ENCODE measurements at regions not wholly inside any gene's neighbourhood (a gene's known extent, or its start where the extent isn't known, plus 50 kb on each side); places are given as distances from the start of the nearest gene placed in this dataset.

DNA sequence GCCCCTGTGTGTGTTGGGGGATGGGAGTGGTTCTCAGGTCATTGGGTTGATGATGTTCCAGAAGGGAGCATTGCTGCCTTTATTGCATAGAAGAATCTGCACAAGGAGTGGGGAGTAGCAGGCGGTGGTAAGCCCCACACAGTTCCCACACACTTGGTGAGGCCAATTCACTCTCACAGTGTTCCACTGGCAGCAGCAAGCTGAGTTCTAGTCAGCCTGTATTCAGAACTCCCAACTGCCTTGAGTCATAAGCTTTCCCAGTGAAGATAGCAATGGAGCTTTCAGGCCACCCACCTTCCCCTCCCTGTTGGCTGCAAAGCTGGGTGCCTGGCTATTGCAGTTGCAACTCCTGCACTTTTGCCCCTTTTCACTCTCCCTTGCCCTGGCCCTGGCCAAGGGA is 181.1 kb upstream of the RBMS3 start:
- DNase-seq (ENCODE audit: low read depth in 2 of 2, low spot score in 1 of 2): no peak

DNA sequence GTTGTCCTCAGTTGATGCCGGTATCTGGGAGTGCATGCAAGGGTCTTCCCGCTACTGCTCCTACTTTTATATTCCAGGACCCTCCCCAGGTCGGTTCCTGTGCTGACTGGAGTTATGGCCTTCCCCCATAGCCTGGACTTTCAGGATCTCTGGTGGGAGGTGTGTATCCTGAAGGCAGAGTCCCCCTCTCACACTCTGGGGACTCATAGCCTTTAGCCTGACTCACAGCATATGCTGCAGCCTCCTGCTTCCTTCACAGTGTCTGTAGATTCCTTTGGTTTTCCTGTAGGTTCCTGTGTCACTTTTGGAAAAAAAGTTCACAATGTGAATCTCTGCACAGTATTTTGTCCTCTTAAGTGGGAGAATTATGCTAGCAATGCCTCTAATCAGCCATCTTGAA is 180.6 kb upstream of the RBMS3 start:
- no peak for DNase-seq (ENCODE audit: low read depth in 2 of 2, low spot score in 1 of 2)

DNA sequence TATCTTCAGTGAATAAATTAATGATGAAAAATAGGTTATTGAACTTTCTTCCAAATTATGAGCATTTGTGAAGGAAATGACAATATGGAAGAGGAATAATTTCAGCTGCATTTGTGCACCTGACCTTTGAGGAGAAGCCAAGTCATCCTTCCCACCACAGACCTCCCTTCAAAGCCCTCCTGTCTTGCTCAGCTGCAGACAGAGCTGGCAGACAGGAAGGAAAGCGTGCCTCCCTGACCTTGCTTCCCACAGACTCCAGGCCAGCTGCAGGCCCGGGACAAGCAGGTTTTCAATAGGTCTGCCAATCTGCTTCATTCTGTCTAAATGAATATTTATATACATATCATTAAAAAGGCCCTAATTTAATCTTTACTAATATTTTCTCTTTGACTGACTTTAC is 152.9 kb upstream of the RBMS3 start:
- DNase-seq (ENCODE audit: low read depth in 2 of 2, low spot score in 1 of 2): no peak

DNA sequence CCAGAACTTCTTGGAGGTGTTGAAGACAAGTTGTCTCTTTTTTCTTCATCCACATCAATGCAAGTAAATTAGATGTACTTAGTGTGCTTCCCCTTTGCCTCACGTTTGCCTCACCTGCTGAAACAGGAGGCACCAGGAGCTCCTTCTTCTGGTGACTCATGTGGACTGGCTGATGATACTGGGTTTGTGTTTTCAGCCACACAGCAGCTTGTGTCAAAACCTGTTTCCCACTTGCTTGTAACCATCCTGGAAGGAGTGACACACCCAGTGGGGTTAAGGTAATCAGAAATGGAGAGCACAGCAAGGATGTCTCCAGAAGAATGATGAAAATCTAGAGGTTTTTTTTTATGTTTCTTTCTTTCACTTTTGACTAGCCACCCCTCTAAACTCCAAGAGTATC is 143.3 kb upstream of the RBMS3 start:
- no peak for DNase-seq (ENCODE audit: low read depth in 2 of 2, low spot score in 1 of 2)

DNA sequence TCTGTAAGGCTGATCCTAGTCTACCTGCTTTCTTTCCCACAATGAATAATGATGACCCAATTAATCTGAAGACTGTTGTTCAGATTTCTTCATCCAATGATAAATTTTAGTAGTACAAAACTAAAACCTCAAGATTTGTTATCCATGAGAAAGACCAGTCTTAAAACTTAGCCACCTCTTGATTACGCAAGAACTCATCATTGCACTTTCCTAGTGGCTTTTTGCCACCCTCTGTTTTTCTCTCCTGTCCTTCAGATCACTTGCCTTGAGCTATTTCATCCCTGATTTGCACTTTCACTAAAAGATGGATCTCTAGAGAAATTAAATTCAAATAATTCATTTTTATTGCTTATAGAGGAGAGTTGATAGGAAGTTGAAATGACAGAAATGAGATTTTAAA is 142.7 kb upstream of the RBMS3 start:
- DNase-seq (ENCODE audit: low read depth in 2 of 2, low spot score in 1 of 2): no peak

DNA sequence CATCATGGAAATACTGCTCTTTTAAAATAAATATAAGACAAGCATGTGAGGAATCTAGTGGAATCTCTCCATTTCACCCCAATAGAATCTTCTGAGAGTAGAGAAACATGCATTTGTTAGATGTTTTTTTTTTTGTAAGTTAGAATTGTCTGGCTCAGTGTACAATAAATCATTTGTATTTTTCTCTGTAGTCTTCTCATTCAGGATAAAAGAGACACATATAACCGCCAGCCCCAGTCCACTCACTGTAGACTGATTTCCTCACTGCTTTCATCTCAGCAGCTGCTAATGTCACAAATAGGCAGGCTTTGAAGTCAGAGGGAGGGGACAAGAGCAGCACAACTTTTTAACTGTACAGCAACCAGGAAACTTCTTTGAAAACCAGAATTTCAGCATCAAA is 140.2 kb upstream of the RBMS3 start:
- no peak for DNase-seq (ENCODE audit: low read depth in 2 of 2, low spot score in 1 of 2)

DNA sequence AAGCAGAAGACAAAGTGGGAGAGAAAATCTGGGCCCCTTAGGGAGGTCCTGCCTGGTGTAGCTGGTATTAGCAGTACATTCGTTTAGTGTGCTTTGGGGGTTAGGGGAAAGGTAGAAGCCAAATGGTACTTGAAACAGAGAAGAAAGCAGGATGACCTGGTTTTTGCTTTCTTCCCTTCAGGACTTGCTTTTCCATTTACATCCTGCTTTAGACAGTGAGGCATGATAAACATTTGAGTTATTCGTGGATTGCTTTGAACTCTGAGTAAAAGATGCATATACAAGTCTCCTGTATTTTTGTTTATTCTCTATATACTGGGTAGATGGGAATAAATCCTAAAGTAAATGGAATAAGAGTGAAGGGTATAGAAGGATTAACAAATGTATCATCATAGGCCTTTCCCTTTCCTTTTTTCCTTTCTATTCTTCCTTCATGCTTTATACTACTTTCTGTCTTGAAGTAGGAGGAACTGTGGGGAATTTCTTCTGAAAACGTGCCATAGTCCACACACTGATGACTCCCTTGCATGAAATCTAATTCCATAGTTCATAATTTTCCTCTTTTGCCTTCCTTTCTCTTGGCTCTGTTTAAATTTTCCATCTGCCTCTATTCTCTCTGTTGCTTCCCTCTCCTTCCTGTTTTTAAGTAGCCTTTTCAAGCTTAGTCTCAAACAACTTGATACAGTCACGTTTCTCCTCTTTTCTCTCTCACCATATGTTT is 139.5 kb upstream of the RBMS3 start:
- no peak for DNase-seq (ENCODE audit: low read depth in 2 of 2, low spot score in 1 of 2)

DNA sequence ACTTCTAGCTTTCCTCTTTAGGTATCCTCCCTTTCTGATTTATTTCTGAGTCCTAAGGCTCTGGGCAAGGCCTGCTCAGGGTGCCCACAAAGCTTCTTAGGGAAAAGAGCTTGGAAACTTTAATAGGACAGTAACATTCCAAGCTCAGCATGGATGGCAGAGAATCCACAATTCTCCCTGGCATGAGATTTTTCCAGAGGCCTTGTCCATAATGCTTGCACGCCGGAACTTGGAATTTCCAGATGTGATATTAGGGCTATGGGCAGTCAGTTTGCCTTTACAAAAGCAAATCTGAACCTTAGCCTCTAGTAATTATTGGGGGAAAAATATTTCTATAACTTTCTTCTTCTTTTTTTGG is 139.0 kb upstream of the RBMS3 start:
- DNase-seq (ENCODE audit: low read depth in 2 of 2, low spot score in 1 of 2): no peak

DNA sequence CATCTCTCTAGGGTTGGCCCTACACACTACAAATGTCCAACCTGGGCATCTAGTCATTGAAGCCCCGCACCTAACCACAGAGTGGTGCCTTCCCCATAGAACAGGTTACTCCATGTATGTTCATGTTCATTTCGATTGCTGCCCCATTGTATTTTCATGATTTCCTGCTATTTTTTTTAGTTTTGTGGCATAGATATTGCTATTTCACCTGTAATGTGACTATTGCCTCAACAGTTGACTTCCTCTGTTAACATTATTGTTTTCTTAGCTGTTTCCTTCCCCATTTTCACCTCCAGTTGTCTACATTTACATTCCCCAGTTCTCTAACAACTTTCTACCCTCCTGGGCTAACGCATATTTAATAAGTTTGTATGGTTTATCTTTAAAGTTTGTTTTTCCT is 137.7 kb upstream of the RBMS3 start:
- DNase-seq (ENCODE audit: low read depth in 2 of 2, low spot score in 1 of 2): no peak

DNA sequence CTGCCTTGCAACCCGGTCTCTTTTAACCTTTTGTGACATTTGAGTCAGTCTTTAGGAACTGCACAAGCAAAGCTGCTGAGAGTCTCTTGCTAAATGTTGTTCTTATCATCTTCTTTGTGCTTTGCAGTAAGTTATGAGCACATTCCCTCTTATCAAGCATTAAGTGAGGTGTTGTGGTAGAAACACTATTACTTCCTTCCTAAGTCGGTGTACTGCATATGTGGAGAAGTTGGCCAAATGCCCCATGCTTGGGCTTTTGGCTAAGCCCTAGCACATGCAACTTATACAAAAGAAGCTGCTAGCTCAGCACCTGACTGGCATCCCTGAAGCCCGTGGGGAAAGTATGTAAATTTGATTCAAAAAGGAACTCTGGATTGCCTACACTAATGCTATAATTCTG is 136.5 kb upstream of the RBMS3 start:
- no peak for DNase-seq (ENCODE audit: low read depth in 2 of 2, low spot score in 1 of 2)

DNA sequence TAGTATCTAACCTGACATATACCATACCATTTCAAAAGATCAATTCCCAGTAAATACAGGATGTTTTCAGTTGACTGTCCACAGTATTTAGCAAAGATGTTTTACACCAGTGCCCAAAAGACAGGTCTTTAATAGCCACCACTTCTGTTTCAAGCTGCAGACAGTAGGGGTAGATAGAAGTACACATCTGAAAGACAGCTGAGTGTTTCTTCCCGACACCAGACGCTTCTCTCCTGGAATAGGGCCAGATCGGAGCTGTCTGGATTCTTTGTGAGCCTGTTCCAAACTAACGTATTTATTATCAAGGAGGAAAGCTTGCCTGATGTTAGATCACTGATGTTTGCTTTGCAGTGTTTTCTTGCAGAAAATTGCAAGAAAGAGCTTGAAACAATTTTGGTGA is 136.1 kb upstream of the RBMS3 start:
- DNase-seq (ENCODE audit: low read depth in 2 of 2, low spot score in 1 of 2): no peak

DNA sequence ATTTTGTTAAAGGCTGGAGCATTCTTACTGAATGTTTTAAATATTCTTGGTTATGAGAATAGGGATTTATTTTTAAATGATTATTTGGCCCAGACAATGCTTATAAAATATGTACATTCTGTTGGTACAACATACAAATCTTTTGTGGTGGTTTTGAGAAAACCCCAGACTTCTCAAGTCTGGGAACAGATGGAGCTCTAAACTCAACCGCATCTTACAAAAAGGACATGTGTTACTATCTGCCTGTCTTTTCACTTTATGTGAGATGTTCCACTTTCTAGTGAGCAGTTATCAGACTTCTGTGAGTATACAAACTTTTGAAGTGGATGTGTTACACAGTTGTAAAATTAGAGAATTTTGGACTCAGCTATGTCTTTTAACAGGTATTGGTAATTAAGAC is 135.5 kb upstream of the RBMS3 start:
- no peak for DNase-seq (ENCODE audit: low read depth in 2 of 2, low spot score in 1 of 2)

DNA sequence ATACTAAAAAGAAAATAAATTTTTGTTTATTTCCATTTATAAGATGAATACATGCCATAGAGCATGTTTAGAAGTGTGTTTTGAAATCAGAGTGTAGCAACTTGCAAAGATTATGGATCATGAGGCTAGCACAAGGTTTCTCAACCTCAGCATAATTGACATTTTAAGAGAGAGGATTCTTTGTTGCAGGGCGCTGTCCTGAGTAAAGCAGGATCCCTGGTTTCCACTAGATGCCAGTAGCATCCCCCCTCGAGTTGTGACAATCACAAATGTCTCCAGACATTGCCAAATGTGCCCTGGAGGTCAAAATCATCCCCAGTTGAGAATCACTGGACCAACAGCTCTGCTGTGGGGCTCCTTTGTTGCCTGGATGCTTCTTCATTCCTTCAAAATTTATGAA is 128.5 kb upstream of the RBMS3 start:
- DNase-seq (ENCODE audit: low read depth in 2 of 2, low spot score in 1 of 2): no peak

DNA sequence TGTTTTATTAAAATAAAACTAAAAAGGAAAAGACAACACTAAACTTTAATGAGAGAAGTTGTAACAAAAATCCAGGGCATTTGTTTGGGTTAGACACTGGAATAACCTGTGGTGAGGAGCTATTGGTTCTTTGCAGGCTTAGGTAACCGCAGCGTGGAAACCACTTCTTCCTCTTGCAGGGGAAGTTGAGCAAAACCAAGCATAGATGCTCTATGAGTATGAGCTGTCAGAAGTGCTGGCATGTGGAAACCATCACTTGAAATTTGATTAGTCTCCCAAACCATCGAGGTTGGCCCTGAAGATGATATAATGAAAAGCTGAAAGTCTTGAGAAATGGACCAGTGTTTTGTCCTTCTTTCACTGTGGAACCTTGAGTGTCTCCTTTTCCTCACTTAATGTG is 127.1 kb upstream of the RBMS3 start:
- DNase-seq (ENCODE audit: low read depth in 2 of 2, low spot score in 1 of 2): no peak

DNA sequence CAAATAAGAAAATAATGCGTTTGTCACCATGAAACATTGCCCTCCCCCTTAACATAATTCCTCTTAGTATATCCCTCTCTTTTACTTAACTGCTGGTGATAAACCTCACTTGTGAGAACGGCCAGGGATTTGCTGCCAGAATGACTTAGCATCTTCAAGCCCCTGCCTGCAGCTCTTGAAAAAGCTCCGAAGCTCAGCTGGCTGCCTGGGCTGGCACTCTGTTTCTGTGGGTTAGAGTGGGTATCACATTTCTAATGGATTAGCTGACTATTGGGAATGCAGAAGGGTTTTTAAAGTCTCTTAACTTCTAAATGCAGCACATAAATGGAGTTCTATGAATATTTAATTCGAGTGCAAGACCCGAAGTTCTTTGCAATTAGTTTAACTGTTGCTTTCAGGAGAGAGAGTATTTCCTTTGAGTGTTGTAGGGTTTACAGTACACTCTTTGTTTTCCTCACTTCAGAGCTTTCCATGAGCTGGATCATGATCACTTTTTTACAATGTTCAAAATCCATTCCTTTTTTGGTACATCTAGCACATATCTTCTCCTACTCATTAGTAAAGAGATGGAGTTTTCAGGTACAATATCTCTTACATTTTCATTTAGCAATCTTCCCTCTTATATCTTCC is 124.7 kb upstream of the RBMS3 start:
- no peak for DNase-seq (ENCODE audit: low read depth in 2 of 2, low spot score in 1 of 2)

DNA sequence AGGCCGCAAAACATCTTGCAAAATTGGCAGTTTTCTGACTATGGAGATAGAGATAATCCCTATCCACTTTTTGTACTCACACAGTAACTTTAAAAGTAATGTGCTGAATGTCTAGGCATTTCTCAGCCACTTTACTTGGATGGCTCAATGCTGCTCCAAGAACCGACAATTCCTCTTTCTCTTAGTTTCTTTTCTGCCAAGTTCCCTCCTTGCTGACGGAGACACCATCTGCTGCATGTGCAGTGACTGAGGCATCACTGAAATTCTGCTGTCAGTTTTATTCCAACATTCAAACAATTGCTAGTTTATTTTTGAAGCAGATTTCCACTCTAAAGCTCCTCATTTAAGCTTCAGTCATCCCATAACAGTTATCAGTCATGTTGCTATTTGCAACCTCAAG is 116.0 kb upstream of the RBMS3 start:
- DNase-seq (ENCODE audit: low read depth in 2 of 2, low spot score in 1 of 2): no peak

DNA sequence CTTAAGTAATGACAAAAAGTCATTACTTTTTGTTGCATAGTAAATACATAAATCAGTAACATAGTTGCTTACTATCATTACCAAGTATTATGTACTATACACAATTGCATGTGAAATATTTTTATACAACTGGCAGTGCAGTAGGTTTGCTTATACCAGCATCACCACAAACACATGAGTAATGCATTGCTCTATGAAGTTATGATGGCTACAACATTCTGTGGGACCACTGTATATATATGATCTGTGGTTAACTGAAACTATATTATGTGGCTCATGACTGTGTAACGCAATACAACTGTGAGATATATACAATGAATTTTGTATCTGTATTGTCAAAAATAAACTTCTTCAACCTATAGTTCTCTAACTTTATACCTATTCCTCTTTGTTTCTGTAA is 113.7 kb upstream of the RBMS3 start:
- DNase-seq (ENCODE audit: low read depth in 2 of 2, low spot score in 1 of 2): no peak

DNA sequence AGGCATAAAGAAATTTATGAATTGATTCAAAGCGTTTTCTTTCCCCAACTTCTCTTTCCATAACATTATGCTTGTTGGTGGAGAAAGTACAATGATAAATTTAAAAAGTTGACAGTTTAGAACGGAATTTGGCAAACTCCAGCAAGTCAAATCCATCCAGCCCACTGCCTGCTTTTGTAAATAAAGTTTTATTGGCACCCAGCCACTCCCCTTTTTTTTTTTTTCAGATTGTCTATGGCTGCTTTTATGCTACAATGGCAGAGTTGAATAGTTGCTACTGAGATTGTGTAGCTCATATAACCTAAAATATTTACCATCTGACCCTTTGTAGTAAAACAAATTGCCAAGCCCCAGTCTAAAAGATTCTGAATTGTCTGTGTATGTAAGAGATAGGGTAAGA is 112.8 kb upstream of the RBMS3 start:
- no peak for DNase-seq (ENCODE audit: low read depth in 2 of 2, low spot score in 1 of 2)

DNA sequence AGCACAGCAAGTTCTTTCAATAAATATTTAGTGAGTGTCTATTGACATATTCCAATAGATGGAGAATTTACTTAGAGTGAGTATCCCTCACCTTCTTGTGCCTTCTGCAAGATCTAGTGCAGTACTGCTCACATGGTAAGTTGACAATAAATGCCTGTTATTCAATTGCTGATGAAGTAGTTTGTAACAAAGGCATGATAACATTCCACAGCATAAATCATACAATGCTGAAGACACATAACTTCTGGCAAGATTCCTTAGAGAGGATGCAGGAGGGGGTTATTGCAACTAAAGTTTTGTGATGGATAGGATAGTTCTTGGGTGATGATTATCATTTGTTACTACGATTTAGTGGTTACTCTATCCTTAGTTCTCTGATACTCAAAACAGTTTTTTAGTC is 112.2 kb upstream of the RBMS3 start:
- no peak for DNase-seq (ENCODE audit: low read depth in 2 of 2, low spot score in 1 of 2)

DNA sequence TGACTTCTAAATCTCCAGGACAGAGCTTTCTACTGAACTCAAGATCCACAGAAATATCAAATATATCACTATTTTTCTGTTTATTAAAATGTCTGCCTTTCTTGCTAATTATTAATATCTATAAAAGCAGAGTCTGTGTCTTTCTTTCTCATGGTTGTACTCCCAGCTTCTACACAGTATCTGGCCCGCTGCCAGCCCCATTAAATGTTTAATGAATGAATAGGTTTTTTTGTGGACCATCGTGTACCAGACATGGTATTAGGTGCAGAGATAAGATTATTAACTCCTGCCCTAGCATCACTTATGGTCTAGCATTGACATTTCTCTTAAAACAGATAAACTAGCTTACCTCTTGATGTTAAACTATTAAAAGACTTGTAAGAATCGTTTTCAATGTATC is 111.4 kb upstream of the RBMS3 start:
- DNase-seq (ENCODE audit: low read depth in 2 of 2, low spot score in 1 of 2): no peak

DNA sequence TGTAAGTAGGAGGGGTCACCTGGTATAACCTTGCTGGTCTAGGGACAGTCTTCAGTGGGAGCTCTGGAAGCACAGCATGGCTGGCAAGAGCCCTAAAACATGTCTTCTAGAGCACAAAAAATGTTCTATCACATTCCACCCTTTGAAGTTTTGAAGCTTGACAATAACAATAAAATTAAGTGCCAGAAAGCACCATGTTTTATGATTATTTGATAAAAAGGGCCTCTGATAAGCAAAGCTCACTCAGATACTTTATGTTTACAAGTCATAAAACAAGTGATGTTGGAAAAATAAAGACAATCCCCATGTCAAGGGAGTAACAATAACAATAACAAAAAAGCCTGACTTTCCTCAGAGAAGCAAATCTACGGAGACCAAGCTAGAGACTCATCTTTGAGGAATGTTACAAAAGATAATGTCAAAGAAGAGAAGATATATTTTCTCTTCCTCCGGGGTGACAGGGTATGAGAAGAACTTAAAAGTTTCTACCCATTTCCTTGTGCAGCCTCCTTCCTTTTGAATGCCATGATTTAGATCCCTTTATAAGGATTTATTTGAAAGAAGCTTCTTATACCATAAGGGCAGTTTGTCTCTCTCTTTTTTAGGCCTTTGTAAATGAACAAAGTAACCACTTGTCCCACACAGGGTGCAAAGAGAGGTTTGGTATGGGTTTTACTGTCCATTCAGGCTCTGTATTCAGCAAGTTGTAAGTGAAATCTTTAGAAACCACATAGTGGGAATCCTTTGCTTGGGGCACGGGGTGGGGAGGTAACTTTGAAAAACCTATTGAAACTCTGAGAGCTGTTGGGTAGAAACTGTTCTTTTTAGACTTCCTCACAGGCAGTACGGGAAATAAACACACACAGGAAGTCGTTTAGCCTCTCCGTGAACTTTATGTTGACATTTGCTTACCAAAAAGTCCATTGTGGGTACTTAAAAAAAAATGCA is 109.6 kb upstream of the RBMS3 start:
- DNase-seq (ENCODE audit: low read depth in 2 of 2, low spot score in 1 of 2): no peak

DNA sequence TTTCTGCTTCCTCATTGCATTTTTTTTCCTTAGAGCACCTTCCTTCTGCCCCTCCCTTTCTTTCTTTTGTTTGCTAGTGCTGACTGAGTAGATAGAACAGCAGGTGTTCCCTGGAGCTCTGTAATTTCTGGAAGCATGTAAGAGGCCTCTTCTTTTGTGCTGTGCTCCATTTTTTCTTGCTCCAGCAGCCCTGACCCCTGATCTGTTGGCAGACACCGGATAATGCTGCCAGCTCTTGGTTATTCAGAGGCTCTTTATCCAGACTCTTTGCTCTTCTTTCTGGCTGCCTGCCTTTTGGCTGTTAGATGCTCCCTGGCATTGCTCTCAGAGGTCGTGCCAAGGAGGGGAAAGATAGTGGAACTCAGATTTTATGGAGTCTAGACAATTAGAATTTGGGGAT is 104.4 kb upstream of the RBMS3 start:
- DNase-seq (ENCODE audit: low read depth in 2 of 2, low spot score in 1 of 2): no peak

Data from stimulated activated CD8-positive, alpha-beta memory T cell treated with anti-CD3 and anti-CD28 coated beads, Interleukin-4, amount 100 ng/mL, for 4 hours (primary cell).